ENCODE measurements at regions not wholly inside any gene's neighbourhood (a gene's known extent, or its start where the extent isn't known, plus 50 kb on each side); places are given as distances from the start of the nearest gene placed in this dataset.

GRCh38 chr1:163720294-163720693, 398.5 kb downstream of the NUF2 start:
- no peak for TF ChIP-seq ELK1 (IDR thresholded peaks at IDR 0.05; ENCODE audit: borderline replicate concordance, low read depth, low read length)
- TF ChIP-seq SMC3 (IDR thresholded peaks at IDR 0.05; ENCODE audit: low read depth, low read length), result no peak
- TF ChIP-seq CHD1 (IDR thresholded peaks at IDR 0.05; ENCODE audit: low read depth, low read length), result no peak
- TF ChIP-seq POLR2A (IDR thresholded peaks at IDR 0.05; ENCODE audit: low read depth, low read length), result no peak
- no peak for TF ChIP-seq CEBPB (IDR thresholded peaks at IDR 0.05; ENCODE audit: low read depth, low read length)
- no peak for TF ChIP-seq MAFK (IDR thresholded peaks at IDR 0.05; ENCODE audit: low read depth, low read length)
- no peak for TF ChIP-seq RAD21 (IDR thresholded peaks at IDR 0.05; ENCODE audit: low read length)
- no peak for TF ChIP-seq RFX5 (IDR thresholded peaks at IDR 0.05; ENCODE audit: low read depth, low read length)
- no peak for TF ChIP-seq USF2 (IDR thresholded peaks at IDR 0.05; ENCODE audit: low read depth, low read length)
- TF ChIP-seq FOS (IDR thresholded peaks at IDR 0.05; ENCODE audit: low read depth, low read length), result no peak
- TF ChIP-seq RCOR1 (IDR thresholded peaks at IDR 0.05; ENCODE audit: insufficient replicate concordance, low read length), result no peak
- TF ChIP-seq BHLHE40 (IDR thresholded peaks at IDR 0.05; ENCODE audit: low read depth, low read length), result no peak
- TF ChIP-seq NFE2L2 (IDR thresholded peaks at IDR 0.05; ENCODE audit: low read depth, low read length), result no peak
- TF ChIP-seq CTCF (conservative IDR thresholded peaks at IDR 0.05; ENCODE audit: low read depth, low read length), result no peak
- no peak for TF ChIP-seq MXI1 (IDR thresholded peaks at IDR 0.05; ENCODE audit: borderline replicate concordance, low read depth, low read length)
- TF ChIP-seq MAZ (IDR thresholded peaks at IDR 0.05; ENCODE audit: borderline replicate concordance, low read depth, low read length), result no peak
- Histone ChIP-seq H2AK9ac (replicated peaks; ENCODE audit: low read depth, low read length, poor library complexity) (no peak overlapping the region), H3K4ac (ENCODE audit: low read depth, low read length) (no peak overlapping the region), H3K14ac (replicated peaks; ENCODE audit: low read depth, low read length) (no peak overlapping the region), H3K18ac (ENCODE audit: low read depth, low read length) (no peak overlapping the region), H3K9me3 (ENCODE audit: control insufficient read depth, insufficient read depth, low read length) (no peaks in the 10 kb centered on the region; the same call in 1 of the 2 replicates), H2BK15ac (ENCODE audit: low read depth, low read length) (no peak overlapping the region), H2BK120ac (ENCODE audit: low read depth, low read length) (no peak overlapping the region), H3K27me3 (ENCODE audit: control insufficient read depth, insufficient read depth, low read length) (no peaks in the 10 kb centered on the region), H4K5ac (ENCODE audit: low read depth, low read length) (no peak overlapping the region), H2AK5ac (ENCODE audit: low read depth, low read length) (no peak overlapping the region), H4K20me1 (ENCODE audit: insufficient read depth, low read length) (no peaks in the 10 kb centered on the region), H3K56ac (ENCODE audit: extremely low read depth, insufficient read depth, low read length) (no peak overlapping the region), H3K23ac (ENCODE audit: low read depth, low read length) (no peak overlapping the region), H3K9me1 (ENCODE audit: insufficient read depth, low read length) (no peaks in the 10 kb centered on the region), H3K9ac (ENCODE audit: low read depth, low read length) (no peak overlapping the region), H3K4me1 (ENCODE audit: control insufficient read depth, insufficient read depth, low read length) (no peaks in the 10 kb centered on the region), H2AFZ (replicated peaks; ENCODE audit: low read length, poor library complexity) (no peak overlapping the region), H3K79me1 (ENCODE audit: low read depth in 1 of 2, low read length in 2 of 2) (no peaks in the 10 kb centered on the region), H4K8ac (ENCODE audit: low read depth in 2 of 2, low read length in 2 of 2) (no peak overlapping the region), H2BK20ac (ENCODE audit: low read depth, low read length) (no peak overlapping the region), H2BK5ac (ENCODE audit: low read depth, low read length, poor library complexity, severe bottlenecking) (no peak overlapping the region), H3K4me2 (ENCODE audit: low read depth, low read length) (no peak overlapping the region), H3K36me3 (ENCODE audit: control insufficient read depth, insufficient read depth, low read length) (no peaks in the 10 kb centered on the region), H3K27ac (ENCODE audit: insufficient read depth, low read length) (no peak overlapping the region), H3K4me3 (ENCODE audit: insufficient read depth, low read depth, low read length) (no peak overlapping the region), H4K91ac (ENCODE audit: insufficient read depth, low read depth, low read length) (no peak overlapping the region)
- DNase-seq (no peak), ATAC-seq (ENCODE audit: low read depth) (no peak)
- no TSS peak for BruUV-seq (replicated peaks)
- WGBS, 2 experiments (ENCODE audit: extremely low coverage in 2 of 2, insufficient read length in 1 of 2), result 50% methylated on average over 2 of the region's 3 CpGs; no CpG with 5 or more reads in 1 of the 2 experiments
- ChIA-PET POLR2A (ENCODE audit: unreplicated experiment) (no interaction called here), CTCF (no interaction called here)
- in situ Hi-C loops (cut with MboI; ENCODE audit: low sequenced_read_pairs) (no loop called here), intact Hi-C loops (cut with micrococcal nuclease) (no loop called here), dilution Hi-C loops (cut with HindIII; ENCODE audit: low sequenced_read_pairs, unreplicated experiment) (no loop called here)

Data from IMR-90 (cell line).